22Rv1 (cell line): ENCODE measurements at regions not wholly inside any gene's neighbourhood (a gene's known extent, or its start where the extent isn't known, plus 50 kb on each side); places are given as distances from the start of the nearest gene placed in this dataset.

ENCODE experiments used
- H3K27ac ChIP-seq: fragments of 450-650 bp; 2 replicates; pipeline ENCODE4 v1.5.1; 2017
- CTCF ChIP-seq: fragments of 450-650 bp; IDR thresholded peaks from 2 replicates; pipeline ENCODE4 v1.5.1; 2017; ENCODE audit warnings: mild to moderate bottlenecking
- ZFX ChIP-seq: fragments of 450-650 bp; IDR thresholded peaks from 2 replicates; pipeline ENCODE4 v1.6.1; 2017; ENCODE audit warnings: antibody characterized with exemption, borderline replicate concordance

GRCh38 chr11:109914809-109915653 is 178.2 kb upstream of the ZC3H12C start:
- TF ChIP-seq ZFX (no peak), CTCF (no peak)
- no peak overlapping the region for H3K27ac ChIP-seq

GRCh38 chr11:109926941-109927340 is 166.3 kb upstream of the ZC3H12C start:
- TF ChIP-seq ZFX (no peak), CTCF (no peak)

DNA sequence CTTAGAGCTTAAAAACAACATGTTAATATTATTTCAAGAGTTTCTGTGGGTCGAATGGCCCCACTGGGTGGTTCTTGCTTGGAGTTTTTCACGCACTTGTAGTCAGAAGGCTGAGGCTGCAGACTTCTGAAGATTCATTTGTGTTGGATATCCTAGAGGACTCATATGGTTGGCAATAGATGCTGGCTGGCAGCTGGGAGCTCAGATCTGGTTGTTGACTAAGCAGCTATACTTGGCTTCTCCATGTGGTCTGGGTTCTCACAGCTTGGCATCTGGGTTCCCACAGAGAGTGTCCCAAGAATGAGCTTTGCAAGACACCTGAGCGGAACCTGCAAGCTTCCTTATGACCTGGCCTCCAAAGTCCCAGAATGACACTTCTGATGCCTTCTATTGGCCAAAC is 163.9 kb upstream of the ZC3H12C start:
- no peak overlapping the region for H3K27ac ChIP-seq
- TF ChIP-seq CTCF (no peak), ZFX (no peak)

More at GRCh38 chr11:109926941-109927340, 166.3 kb upstream of the ZC3H12C start:
- H3K27ac ChIP-seq, result no peak overlapping the region

DNA sequence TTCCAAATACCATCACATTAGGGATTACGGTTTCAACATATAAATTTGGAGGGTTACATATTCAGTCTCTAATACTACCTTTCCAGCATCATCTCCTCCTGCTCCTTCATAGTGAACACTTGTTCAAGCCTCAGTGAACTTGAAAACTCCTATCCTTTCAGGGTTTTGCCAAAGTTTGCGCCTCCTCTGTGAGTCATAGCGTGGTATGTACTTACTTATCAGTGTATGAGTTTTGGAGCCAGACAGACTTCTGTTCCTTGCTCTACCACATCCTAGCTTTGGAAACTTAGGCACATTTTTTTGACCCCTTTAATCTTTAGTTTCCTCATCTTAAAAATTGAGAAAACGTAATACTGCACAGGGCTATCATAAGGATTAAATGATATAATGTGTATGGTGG is 160.1 kb upstream of the ZC3H12C start:
- TF ChIP-seq ZFX, result no peak
- no peak for TF ChIP-seq CTCF
- no peak overlapping the region for H3K27ac ChIP-seq

DNA sequence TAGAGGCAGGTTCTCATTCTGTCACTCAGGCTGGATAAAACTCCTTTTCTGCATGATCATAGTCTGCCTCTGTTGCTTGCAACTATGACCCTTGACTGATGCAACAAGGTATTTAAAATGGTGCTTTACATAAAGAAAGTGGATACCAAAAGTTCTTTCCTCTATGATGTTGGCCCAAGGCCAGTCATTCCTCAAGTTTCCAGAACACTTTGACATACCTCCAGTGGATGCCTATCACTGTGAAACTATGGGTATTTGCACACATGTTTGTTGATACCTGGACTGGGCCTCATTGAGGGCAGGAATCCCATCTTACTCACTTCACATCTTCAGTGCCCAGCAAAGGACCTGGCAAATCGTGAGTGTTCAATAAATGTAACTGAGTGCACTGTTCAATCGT is 159.0 kb upstream of the ZC3H12C start:
- no peak for TF ChIP-seq CTCF
- TF ChIP-seq ZFX, result no peak
- no peak overlapping the region for H3K27ac ChIP-seq

DNA sequence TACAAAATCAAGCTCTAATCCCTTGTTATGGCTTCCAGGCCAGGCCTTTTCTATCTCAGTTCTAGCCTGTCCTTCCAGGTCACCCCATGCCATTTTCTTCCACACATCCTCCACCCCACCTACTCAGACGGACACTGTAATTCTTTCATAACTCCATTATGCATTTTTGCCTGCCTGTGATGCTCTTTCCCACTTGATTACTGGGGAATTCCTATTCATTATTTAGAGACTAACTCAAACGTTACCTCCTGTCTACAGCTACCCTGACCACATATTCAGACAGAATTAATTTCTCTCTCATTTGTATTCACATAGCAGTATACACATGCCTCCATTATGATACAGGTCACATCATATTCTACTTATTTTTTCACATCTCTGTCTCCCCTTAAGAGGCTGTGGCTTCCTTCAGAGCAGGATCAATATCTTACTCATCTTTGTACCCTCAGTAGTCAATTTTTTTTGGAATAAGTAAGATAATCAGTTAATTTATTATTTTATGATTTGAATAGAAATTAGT is 156.5 kb upstream of the ZC3H12C start:
- TF ChIP-seq CTCF, result no peak
- TF ChIP-seq ZFX, result no peak
- no peak overlapping the region for H3K27ac ChIP-seq

- TF ChIP-seq ZFX (no peak), CTCF (no peak)
- H3K27ac ChIP-seq, result no peak overlapping the region
Observed at GRCh38 chr11:109937968-109938367, 155.2 kb upstream of the ZC3H12C start.
